Thymus (tissue), 11 donors: ENCODE measurements at regions not wholly inside any gene's neighbourhood (a gene's known extent, or its start where the extent isn't known, plus 50 kb on each side); places are given as distances from the start of the nearest gene placed in this dataset.

Experiments
- DNase-seq, 9 donors: peaks; one replicate each; pipeline ENCODE4 v3.0.0-alpha.2; 2013; ENCODE audit warnings: low spot score in 9 of 9, low read depth in 6 of 9, missing footprints in 1 of 9
- H3K27ac ChIP-seq, 2 donors: one replicate each; pipeline ENCODE4 v1.5.1; 2013; ENCODE audit warnings: control low read depth in 1 of 2, low read depth in 1 of 2, low read length in 1 of 2, mild to moderate bottlenecking in 1 of 2, moderate library complexity in 1 of 2
- H3K27me3 ChIP-seq, 2 donors: one replicate each; pipeline ENCODE4 v1.5.1; 2013; ENCODE audit warnings: low read length in 1 of 2; ENCODE audit not compliant: control insufficient read depth in 2 of 2, insufficient read depth in 1 of 2
- H3K36me3 ChIP-seq, 2 donors: one replicate each; pipeline ENCODE4 v1.5.1; 2013; ENCODE audit warnings: low read length in 1 of 2, mild to moderate bottlenecking in 1 of 2, moderate library complexity in 1 of 2; ENCODE audit not compliant: control insufficient read depth in 2 of 2, insufficient read depth in 2 of 2
- H3K4me1 ChIP-seq, 2 donors: one replicate each; pipeline ENCODE4 v1.5.1; 2013; ENCODE audit warnings: low read length in 2 of 2; ENCODE audit not compliant: control insufficient read depth in 2 of 2, insufficient read depth in 2 of 2
- H3K4me3 ChIP-seq, 2 donors: one replicate each; pipeline ENCODE4 v1.5.1; 2013; ENCODE audit warnings: low read length in 2 of 2, control low read depth in 1 of 2, mild to moderate bottlenecking in 1 of 2
- H3K9me3 ChIP-seq, 2 donors: one replicate each; pipeline ENCODE4 v1.5.1; 2013; ENCODE audit warnings: low read length in 1 of 2, mild to moderate bottlenecking in 1 of 2; ENCODE audit not compliant: control insufficient read depth in 2 of 2, insufficient read depth in 1 of 2
- WGBS: extraction: QIAGEN DNeasy Blood & Tissue Kit; methylation state at CpG from one replicate; pipeline ENCODE4 v1.1.7; 2013; 5-methylcytosine and 5-hydroxymethylcytosine counted together
- donor health status: healthy.

DNA sequence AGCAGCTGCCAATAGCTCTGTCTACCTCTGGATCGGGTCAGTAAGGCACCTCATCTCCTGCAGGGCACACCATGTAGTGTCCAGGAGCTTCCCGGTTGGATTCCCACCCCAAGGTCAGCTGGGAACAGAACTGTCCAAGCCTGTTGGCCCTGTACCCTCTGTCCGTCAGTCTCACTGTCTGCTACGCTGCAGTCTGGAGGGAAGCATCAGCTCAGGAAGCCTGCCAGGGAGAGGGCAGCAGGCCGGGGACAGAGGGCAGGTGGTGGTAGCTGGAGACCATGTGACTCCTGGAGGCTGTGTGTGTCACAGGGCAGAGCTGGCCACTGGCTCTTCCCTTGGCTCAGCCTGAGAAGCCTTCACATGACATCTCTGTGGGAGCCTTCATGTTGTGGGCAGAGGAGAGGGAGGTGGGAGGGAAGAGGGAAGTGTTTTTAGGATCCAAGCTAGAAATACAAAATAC is 134.5 kb downstream of the SEC61B start:
- no peaks in the 10 kb centered on the region for H3K9me3 ChIP-seq
- H3K4me1 ChIP-seq: no peaks in the 10 kb centered on the region
- H3K27me3 ChIP-seq: peaks cover 0 to 43% of the 10 kb centered on the region in 2 donors
- H3K36me3 ChIP-seq: no peaks in the 10 kb centered on the region
- no peak for DNase-seq
- WGBS: 93% methylated on average over 5 of the region's 5 CpGs
- no peak overlapping the region for H3K4me3 ChIP-seq
- no peak overlapping the region for H3K27ac ChIP-seq

DNA sequence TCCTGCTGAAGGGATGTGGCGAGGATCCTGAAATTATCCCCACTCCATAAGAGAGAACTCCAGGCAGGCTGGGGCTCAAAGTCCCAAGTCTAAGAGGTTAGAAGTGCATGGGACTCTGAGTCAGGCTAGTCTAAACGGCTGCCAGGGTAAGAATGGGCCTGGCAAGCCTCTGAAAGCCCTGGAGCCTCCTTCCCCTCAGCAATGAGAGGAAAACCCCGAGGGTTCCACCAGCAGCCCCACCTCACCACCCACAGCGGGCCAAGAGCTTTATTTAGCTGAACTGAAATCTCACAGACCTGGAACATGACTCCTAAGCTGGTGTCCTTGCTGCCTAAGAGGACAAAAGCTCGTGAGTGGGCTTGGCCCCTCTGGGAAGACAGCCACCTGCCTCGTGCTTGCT is 135.5 kb downstream of the SEC61B start:
- 85% methylated on average over 6 of the region's 6 CpGs for WGBS
- H3K9me3 ChIP-seq: no peaks in the 10 kb centered on the region
- no peak overlapping the region for H3K4me3 ChIP-seq
- DNase-seq: no peak
- H3K4me1 ChIP-seq: no peaks in the 10 kb centered on the region
- H3K27me3 ChIP-seq: peaks cover 0 to 48% of the 10 kb centered on the region in 2 donors
- no peak overlapping the region for H3K27ac ChIP-seq
- no peaks in the 10 kb centered on the region for H3K36me3 ChIP-seq

DNA sequence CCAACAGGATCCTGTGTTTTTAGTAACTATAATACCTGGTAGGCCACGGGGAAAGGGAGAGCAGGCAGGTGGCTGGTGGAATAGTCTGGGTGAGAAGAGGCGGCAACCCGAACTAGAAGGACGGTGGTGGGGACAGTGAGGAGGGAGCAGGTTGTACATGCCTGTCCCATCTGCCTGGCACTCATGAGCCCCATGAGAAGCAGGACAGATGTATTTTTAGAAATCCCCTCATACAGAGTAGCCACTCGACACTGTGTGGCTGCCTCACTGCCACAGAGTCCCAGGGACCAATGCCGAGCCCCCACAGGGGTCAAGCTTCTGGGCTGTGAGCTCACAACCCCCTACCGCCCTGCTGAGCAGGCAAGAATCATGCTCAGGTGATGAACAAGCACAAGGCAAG is 136.6 kb downstream of the SEC61B start:
- no peaks in the 10 kb centered on the region for H3K36me3 ChIP-seq
- H3K4me3 ChIP-seq: no peak overlapping the region
- peaks cover 0 to 48% of the 10 kb centered on the region in 2 donors for H3K27me3 ChIP-seq
- no peak for DNase-seq
- no peaks in the 10 kb centered on the region for H3K9me3 ChIP-seq
- H3K4me1 ChIP-seq: peaks cover 0 to 7% of the 10 kb centered on the region in 2 donors
- no peak overlapping the region for H3K27ac ChIP-seq
- WGBS: 98% methylated on average over 7 of the region's 7 CpGs

DNA sequence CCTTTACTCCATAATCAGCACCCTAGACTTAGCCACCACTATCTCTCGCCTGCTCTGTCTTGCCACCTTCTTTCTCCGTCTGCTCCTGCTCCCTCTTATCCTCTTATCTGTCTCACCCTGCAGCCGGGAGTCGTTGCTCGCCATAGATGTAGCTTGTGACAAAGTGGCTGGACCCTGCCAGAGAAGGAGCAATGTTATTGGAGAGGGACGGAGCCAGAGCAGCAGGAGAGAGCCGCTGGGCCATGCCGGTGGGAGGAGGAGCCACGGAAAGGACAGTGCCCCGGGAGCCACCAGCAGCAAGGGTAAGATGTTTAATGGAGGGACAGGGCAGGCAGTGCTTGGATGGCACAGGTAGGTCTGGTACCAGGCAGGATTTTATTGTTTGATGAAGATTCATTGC is 137.3 kb downstream of the SEC61B start:
- H3K36me3 ChIP-seq: no peaks in the 10 kb centered on the region
- no peak overlapping the region for H3K4me3 ChIP-seq
- H3K27me3 ChIP-seq: peaks cover 0 to 48% of the 10 kb centered on the region in 2 donors
- no peak for DNase-seq
- no peak overlapping the region for H3K27ac ChIP-seq
- H3K4me1 ChIP-seq: peaks cover 0 to 7% of the 10 kb centered on the region in 2 donors
- no peaks in the 10 kb centered on the region for H3K9me3 ChIP-seq
- WGBS: 72% methylated on average over 10 of the region's 10 CpGs

DNA sequence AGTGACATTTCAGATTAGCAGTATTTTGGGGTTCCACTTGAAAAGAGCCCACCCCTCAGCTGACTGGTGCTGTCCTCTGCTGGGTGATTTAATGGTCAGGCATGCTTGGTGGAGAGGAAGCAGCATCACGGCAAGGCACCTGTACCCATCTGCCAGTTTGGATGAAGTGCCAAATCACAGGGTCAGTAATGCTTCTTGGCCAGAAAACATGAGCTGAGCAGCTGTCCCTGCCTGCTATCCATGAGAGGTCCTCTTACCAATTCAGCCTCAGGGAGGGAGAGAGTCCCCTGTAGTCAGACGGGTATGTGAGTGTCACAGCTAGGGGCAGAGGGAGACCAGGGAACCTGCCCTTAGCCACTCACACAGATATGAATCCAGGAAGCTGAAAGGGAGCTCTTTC is 137.9 kb downstream of the SEC61B start:
- H3K27me3 ChIP-seq: peaks cover 0 to 48% of the 10 kb centered on the region in 2 donors
- H3K9me3 ChIP-seq: no peaks in the 10 kb centered on the region
- H3K4me1 ChIP-seq: peaks cover 0 to 7% of the 10 kb centered on the region in 2 donors
- no peaks in the 10 kb centered on the region for H3K36me3 ChIP-seq
- no peak overlapping the region for H3K27ac ChIP-seq
- no peak for DNase-seq
- 67% methylated on average over 2 of the region's 2 CpGs for WGBS
- H3K4me3 ChIP-seq: no peak overlapping the region

DNA sequence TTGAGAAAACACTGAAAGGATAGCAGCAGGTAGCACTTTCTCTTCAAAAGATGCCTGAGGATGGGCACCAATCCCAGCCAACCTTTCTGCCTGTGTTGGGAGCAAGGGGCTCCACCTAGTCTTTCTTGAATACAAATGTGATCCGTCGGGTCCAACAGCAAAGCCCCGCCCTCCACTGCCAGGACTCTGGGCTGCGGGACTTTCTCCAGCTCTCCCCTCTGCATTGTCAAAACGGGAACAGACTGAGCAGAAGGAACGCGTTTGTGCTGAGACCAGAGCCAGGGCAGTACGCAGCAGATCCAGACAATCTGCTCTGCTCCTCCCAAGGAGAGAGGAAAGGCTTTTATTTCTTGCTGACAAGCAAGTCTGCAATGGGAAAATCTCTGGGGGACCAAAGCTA is 139.7 kb downstream of the SEC61B start:
- no peak for DNase-seq
- Histone ChIP-seq H3K27me3 (peaks cover 0 to 46% of the 10 kb centered on the region in 2 donors), H3K36me3 (no peaks in the 10 kb centered on the region), H3K4me3 (no peak overlapping the region), H3K4me1 (peaks cover 0 to 7% of the 10 kb centered on the region in 2 donors), H3K9me3 (no peaks in the 10 kb centered on the region), H3K27ac (no peak overlapping the region)
- 21% methylated on average over 8 of the region's 8 CpGs for WGBS

DNA sequence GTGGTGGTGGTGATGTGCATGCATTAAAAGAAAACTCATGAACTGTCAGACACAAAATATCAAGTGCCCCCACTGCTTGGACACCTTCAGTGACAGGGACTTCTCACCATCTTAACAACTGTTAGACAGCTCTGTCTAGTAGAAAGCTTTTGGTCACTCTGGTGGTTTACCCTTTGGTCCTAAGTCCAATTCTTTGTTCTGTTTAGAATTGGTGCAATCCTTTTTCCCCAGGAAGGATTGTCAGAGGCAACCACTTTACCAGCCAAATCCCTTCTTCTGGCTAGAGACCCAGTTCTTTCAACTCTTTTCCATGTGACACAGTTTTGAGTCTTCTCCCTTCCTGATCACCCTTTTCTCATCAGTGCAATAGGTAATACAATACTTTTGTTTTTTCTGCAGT is 140.2 kb downstream of the SEC61B start:
- H3K4me3 ChIP-seq: no peak overlapping the region

DNA sequence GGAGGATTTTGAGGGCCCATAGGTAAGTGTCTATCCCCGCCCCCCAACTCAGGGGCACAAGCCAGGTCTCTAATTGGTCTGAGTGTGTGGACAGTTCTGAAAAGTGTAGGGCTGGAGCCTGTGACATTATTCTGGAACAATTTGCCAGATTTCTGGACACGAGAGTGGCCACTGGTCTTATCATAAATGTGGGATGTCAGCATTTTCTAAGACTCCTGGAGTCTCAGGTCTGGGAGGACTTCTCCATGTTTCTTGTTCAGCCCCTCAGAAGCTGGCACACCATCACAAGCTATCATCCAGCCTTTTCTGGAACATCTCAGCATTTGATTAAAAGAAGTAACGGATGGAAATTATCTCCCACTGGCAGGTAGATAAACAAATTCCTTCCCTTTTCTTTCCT is 141.4 kb downstream of the SEC61B start:
- Histone ChIP-seq H3K36me3 (no peaks in the 10 kb centered on the region), H3K4me1 (peaks cover 0 to 14% of the 10 kb centered on the region in 2 donors), H3K9me3 (no peaks in the 10 kb centered on the region), H3K27me3 (peaks cover 0 to 49% of the 10 kb centered on the region in 2 donors), H3K4me3 (no peak overlapping the region), H3K27ac (no peak overlapping the region)
- DNase-seq: no peak
- WGBS: 95% methylated on average over 3 of the region's 3 CpGs

More for the DNA sequence above, 140.2 kb downstream of the SEC61B start:
- H3K27me3 ChIP-seq: peaks cover 0 to 45% of the 10 kb centered on the region in 2 donors
- H3K9me3 ChIP-seq: no peaks in the 10 kb centered on the region
- no peak overlapping the region for H3K27ac ChIP-seq
- no peaks in the 10 kb centered on the region for H3K36me3 ChIP-seq
- H3K4me1 ChIP-seq: peaks cover 0 to 7% of the 10 kb centered on the region in 2 donors
- DNase-seq: no peak

DNA sequence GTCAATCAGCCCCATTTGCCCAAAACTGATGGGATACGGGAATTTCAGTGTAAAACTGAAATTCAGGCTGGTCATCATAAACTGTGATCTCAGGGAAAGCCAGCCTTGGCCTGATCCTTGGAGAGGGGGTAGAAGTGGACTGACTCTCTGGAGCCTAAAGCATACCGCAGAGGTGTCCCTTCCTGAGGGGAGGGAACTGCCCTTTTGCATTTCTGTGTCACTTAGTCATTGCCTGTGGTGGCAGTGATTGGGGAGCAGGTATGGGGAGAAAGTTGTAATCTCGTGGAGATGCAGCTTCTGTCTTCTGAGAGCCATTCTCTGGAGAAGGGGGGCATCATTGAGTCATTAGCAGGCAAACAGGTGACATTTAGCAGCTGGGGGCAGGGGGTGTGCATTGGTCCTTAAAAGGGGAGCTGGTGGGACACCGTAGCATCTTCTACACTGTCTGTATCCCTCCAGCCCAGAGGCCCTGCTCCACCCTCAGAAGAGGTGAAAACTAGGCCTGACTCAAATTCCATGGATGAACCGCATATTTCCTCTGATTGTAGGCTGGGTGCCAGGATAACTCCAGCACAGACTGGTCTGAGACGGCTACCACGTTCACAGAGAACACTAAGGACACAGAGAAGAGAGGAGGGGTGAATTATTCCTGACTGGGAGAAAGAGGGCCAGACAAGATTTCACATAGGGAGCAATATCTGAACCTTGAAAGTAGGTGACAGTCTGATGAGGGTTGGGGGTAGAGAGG is 143.3 kb downstream of the SEC61B start:
- no peak for DNase-seq
- Histone ChIP-seq H3K36me3 (no peaks in the 10 kb centered on the region), H3K27ac (no peak overlapping the region), H3K4me3 (no peak overlapping the region), H3K9me3 (no peaks in the 10 kb centered on the region), H3K4me1 (peaks cover 0 to 18% of the 10 kb centered on the region in 2 donors), H3K27me3 (peaks cover 0 to 44% of the 10 kb centered on the region in 2 donors)
- WGBS: 81% methylated on average over 7 of the region's 7 CpGs
